HG02870 (cell line): ENCODE measurements at regions not wholly inside any gene's neighbourhood (a gene's known extent, or its start where the extent isn't known, plus 50 kb on each side); places are given as distances from the start of the nearest gene placed in this dataset.

ENCODE experiments used
- ATAC-seq: cut with Tn5 transposase; IDR thresholded peaks from one replicate; pipeline ENCODE4 v1.9.1; 2021; ENCODE audit warnings: mild to moderate bottlenecking, moderate library complexity; ENCODE audit not compliant: unreplicated experiment

DNA sequence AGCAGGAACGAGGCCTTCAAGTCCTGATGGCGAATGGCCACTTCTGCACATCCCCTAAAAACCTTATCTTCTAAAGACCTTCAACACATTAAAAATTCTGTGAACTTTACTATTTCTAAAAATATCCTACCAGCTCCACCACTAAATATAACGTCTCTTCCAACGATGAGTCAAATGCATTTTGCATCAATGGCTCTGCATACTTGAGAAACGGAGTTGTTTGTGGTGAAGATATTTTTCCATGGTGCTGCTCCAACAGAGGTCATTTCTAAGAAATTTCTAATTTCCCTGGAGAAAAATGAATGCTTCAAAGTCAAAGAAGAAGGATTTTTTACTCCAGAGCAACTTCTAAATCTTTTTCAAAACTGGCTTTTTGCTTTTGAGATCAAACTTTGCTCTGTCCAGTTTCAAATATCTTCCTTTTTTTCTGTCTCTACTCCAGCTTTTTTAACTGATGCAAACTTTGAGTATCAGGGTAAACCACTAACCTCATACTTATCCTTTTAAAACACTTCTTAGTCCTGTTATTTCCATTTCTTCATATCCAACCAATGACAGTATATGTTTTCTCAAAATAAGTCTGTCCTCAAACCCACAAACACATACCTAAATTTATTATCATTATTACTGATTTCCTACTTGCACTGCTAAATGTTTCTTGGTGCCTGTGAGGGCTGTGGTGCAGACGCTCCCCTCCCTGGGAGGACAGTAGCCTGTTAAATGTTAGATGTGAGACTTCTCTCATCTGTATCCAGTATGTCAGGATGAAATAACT is 258.1 kb downstream of the KLF6 start:
- ATAC-seq, result no peak

- ATAC-seq, result no peak
These were observed 259.1 kb downstream of the KLF6 start for GRCh38 chr10:3525832-3526449.

- ATAC-seq, result no peak
These were observed 260.7 kb downstream of the KLF6 start for GRCh38 chr10:3524086-3524960.

DNA sequence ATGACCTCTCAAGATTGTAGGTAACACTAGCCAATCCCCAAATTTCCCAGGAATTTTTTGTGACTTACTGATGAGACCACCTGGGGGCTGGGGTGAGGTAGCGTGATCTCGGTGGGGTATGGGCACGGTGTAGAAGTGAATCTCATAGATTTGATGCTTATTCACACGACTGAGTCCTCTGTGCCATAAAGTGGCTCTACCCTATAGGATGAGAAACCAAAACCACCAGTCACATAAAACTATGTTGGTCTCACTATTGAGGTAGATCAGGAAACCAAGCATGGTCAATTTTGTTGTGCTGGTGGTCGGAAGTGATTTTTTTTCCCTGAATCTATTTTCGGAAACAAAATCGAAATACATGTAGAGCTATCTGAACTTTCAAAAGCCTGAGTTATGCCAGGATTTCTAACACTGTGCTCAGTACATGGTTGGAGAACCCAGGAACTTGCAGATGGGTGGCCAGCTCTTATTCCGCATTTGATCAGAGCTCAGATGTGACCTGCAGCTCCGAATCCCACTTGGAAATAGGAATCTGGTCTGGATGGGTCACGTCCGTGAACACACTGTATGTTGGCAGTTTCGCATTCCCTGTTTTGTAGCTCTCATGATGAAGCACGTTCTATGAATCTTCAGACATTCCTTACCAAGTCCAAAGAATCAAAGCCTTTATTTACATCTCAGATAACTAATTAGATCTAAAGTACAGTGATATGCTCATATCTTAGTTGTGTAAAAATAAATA is 261.5 kb downstream of the KLF6 start:
- ATAC-seq, result no peak

- no peak for ATAC-seq
These were observed 268.1 kb downstream of the KLF6 start for GRCh38 chr10:3516923-3517255.

- ATAC-seq, result no peak
These were observed 268.6 kb downstream of the KLF6 start for GRCh38 chr10:3516234-3516922.

GRCh38 chr10:3514691-3515090 is 270.3 kb downstream of the KLF6 start:
- ATAC-seq, result no peak

DNA sequence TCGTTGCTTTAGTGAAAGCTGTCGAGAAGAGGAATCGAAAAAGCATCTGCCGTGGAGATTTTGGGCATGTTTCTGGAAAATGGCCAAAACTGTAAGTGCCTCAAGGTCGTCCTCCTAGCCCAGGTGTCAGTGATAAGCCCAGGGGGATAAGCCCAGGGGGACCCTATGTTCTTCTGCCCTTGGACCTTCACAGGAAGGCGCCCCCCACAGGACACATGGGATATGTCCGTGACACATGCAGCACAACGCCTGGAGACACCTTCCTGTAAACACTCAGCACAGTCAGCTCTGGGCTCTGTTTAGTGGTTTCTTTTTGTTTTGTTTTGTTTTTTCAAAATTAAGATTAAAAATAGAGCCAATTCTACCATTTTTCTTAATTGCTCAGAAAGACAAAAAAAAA is 272.7 kb downstream of the KLF6 start:
- ATAC-seq, result no peak

DNA sequence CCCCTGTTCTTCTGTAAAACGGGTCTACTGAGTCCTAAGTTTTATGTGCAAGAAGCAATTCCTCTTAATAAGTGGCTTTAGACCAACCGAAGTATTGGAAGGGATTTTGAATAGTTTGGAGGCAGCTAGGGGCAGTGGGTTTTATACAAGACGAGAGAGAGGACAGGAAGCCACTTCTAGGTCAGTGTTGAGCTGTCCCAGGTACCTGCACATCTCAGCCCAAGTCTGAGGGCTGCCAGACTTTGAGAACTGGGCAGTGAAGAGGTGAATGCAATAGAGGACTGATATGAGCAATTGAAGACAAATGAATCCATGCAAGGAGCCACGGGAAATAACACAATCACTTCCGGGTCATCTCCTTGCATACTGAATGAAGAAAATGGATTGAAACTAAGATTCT is 273.5 kb downstream of the KLF6 start:
- no peak for ATAC-seq

GRCh38 chr10:3510741-3511140 is 274.3 kb downstream of the KLF6 start:
- ATAC-seq, result no peak

DNA sequence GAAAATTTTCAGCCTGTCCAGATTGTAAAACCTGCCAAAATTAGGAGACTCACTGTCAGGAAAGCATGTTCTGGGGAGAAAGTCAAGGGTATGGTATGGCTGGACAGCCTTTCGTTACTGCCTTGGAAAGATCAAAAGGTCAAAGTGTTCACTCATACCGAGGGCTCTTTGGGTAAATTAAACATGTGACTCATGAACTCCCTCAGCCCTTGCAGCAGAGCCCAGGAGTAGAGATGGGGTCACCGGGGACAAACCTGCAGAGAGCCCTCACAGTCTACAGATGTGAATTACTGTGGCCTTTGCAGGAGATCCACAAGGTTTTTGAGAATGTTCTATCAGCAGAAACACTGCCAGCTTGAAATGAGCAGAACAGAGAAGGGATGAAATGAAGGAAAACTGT is 275.7 kb downstream of the KLF6 start:
- ATAC-seq, result no peak

DNA sequence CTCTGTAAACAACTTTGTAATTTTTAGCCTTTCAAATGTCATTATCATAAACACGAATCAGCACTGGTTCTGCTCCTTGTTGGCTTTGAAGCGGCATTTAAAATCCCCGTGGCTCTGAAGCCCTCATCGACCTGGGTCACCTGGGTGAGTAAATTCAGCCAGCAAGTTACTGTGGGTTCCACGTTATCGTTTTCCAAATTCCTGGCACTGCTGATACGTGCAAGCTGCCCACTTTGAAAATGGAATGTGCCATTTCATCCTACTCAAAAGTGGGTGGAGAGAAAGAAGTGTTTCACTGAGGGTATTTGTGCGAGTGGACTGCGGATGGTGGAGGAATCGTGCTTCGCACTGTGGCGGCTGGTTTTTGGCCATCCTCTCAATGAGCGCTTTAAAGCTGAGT is 281.7 kb downstream of the KLF6 start:
- ATAC-seq, result no peak

DNA sequence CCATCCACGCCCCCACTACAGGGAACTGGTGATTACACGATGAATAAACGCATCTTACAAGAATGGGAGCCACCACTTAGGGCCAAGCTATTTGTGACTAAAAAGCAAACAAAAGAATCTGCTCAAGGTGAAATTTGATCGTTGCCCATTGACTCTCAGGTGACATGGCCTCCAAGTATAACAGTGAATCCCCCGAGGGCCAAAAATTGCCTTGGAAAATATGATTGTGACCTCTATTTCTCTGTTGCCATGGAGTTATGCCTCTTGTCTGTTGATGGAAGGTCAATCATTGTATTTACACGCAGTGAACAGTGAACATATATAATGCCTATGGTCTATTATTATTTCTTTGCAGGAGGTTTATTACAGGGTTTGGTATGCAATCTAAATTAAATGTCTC is 282.3 kb downstream of the KLF6 start:
- no peak for ATAC-seq

- no peak for ATAC-seq
These were observed 284.6 kb downstream of the KLF6 start for GRCh38 chr10:3500408-3500856.

- no peak for ATAC-seq
These were observed 285.9 kb downstream of the KLF6 start for GRCh38 chr10:3499120-3499519.

DNA sequence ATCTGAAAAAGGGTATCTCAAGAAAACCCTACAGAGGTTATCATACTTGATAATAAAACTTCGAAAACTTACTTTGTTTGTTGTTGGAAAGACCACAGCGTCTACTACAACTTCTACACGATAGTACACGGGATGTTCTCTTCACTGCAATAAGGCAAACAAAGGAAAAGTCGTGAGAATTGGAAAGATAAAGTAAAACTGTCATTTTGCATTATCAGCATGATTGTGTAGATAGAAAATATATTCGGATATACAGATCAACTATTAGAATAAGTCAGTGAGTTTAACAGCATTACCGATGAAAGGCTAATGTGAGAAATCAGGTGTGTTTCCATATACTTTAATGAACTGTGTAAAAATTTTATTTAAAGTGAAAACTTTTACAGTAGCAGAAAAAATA is 287.4 kb downstream of the KLF6 start:
- no peak for ATAC-seq

DNA sequence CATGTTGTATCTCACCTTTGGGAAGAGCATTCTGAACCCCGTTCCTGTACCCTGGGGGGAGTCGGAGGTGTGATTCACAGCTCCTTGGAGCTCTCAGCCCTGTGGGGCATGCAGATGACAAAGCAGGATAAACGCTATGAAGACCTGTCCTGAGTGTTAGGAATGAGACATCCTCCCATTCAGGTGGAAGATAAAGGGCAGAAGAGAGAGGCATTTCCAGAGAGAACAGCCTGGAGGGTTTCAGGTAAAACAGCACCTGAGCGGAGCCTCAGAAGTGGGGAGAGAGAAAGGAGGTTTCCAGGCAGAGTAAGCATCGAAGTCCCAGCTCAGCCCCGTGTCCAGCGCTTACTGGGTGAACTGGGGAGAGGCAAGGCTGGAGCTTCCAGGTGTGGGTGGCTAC is 288.9 kb downstream of the KLF6 start:
- ATAC-seq, result no peak

- no peak for ATAC-seq
These were observed 289.7 kb downstream of the KLF6 start for GRCh38 chr10:3495281-3495680.

DNA sequence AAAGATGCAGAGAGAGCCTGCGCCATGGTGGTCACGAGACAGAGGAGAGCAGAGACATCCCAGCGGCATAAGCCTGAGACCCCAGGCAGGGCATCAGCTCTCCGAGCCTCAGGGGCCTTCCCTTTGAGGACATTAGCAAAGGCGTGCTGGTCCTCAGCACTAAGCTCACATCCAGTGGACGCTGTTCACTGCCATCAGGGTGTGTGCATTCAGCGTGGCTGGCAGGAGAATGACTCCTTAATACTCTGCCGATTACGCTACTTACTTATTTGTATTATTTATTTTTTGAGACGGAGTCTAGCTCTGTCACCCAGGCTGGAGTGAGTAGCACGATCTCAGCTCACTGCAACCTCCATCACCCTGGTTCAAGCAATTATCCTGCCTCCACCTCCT is 290.2 kb downstream of the KLF6 start:
- ATAC-seq, result no peak

- ATAC-seq, result no peak
These were observed 290.7 kb downstream of the KLF6 start for GRCh38 chr10:3494131-3494837.
